ENCODE measurements at regions not wholly inside any gene's neighbourhood (a gene's known extent, or its start where the extent isn't known, plus 50 kb on each side); places are given as distances from the start of the nearest gene placed in this dataset.
"Not testable (repeated sequence)": the region's sequence is repeated elsewhere in the genome, so short reads cannot be mapped to it uniquely, and the experiment has no call there.

DNA sequence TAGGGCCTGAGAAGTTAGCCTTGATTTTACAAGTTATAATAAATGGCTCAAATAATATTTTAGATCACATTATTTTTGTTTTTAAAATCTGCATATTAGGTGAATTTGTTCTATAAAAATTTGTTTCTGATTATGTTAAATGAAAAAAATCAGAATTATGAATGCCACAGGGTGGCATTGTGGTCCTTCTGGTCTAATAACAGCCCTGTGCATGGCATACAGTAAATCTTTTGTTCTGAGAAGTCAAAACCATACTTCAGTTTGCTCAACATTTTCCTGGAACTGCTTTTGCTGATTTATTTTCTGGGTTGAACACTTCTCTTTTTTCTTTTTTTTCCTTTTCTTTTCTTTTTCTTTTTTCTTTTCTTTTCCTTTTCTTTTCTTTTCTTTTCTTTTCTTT lies 101.0 kb upstream of the UBQLN2 start:
- H3K27me3 Mint-ChIP-seq = no peaks in the 10 kb centered on the region
- peak overlapping the region; percentile 64 for H3K4me3 Mint-ChIP-seq
- H3K4me1 Mint-ChIP-seq = peaks cover 17% of the 10 kb centered on the region
- peak overlapping the region; percentile 75 for H3K27ac Mint-ChIP-seq
- DNase-seq = no peak
- peaks cover 10% of the 10 kb centered on the region for H3K9me3 Mint-ChIP-seq
- ATAC-seq (ENCODE audit: low read depth) = peak; percentile 70
- POLR2A ChIA-PET = interaction anchor here (1.2 kb wide), 1 partner anchor 266 kb away, joined by 5 read pairs; the partner anchor contains the start of gene NBDY
- H3K36me3 Mint-ChIP-seq = peaks cover 47% of the 10 kb centered on the region

DNA sequence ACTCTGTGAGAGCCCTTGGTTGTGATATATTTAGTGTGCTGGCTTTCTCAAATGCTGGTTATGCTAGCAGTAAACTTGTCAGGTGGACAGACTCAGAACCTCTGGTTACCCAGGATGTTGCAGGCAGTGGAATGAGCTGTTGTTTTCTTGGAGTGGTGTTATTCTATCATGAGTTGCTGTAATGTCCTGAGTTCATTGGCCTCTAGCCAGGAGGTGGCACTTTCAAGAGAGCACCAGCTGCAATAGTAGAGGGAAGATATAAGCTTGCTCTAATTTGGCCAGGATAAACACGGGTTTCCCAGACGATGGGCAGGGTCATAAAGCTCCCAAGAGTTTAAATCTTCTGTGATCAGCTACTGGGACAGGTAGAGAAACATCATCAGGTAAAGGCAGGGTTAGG lies 95.0 kb upstream of the UBQLN2 start:
- H3K4me1 Mint-ChIP-seq = peaks cover 7% of the 10 kb centered on the region
- no peak for ATAC-seq (ENCODE audit: low read depth)
- POLR2A ChIA-PET = no interaction called here
- H3K9me3 Mint-ChIP-seq = peaks cover 2% of the 10 kb centered on the region
- no peak overlapping the region for H3K27ac Mint-ChIP-seq
- DNase-seq = no peak
- H3K36me3 Mint-ChIP-seq = peaks cover 30% of the 10 kb centered on the region
- no peak overlapping the region for H3K4me3 Mint-ChIP-seq
- H3K27me3 Mint-ChIP-seq = no peaks in the 10 kb centered on the region

DNA sequence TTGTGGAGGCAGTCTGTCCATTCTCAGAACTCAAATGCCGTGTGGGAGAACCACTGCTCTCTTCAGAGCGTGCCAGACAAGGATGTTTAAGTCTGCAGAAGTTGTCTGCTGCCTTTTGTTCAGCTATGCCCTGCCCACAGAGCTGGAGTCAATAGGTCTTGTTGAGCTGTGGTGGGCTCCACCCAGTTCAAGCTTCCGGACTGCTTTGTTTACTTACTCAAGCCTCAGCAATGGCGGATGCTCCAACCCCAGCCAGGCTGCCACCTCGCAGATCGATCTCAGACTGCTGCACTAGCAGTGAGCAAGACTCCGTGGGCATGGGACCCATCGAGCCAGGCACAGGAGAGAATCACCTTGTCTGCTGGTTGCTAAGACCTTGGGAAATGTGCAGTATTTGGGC lies 68.5 kb upstream of the UBQLN2 start:
- H3K4me1 Mint-ChIP-seq; POLR2A ChIA-PET; DNase-seq; H3K27me3 Mint-ChIP-seq; ATAC-seq (ENCODE audit: low read depth); H3K27ac Mint-ChIP-seq; H3K4me3 Mint-ChIP-seq: not testable (repeated sequence)
- H3K9me3 Mint-ChIP-seq = peaks cover 19% of the 10 kb centered on the region
- peaks cover 14% of the 10 kb centered on the region for H3K36me3 Mint-ChIP-seq

DNA sequence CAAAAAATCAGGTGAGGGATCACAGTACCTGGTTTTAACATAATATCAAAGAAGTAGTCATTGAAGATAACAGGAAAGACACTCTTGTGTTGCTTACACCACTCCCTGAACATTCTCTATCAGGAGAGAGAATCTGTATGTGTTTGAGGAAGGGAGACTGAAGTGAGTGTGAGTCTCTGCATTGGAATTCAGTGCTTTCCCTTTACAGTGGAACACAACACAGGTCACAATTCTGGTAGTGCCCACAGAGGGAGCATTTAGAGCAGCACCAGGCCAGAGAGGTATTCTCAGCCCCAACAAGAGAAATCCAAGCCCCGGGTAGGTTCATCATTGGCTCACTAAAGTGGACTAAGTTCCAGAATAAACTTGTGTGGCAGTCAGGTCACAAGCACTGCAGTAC lies 64.7 kb upstream of the UBQLN2 start:
- Mint-ChIP-seq H3K9me3 (peaks cover 13% of the 10 kb centered on the region), H3K4me1 (peaks cover 3% of the 10 kb centered on the region), H3K4me3 (no peak overlapping the region), H3K27ac (no peak overlapping the region), H3K27me3 (no peaks in the 10 kb centered on the region), H3K36me3 (peaks cover 11% of the 10 kb centered on the region)
- DNase-seq (no peak), ATAC-seq (ENCODE audit: low read depth) (no peak)
- POLR2A ChIA-PET = no interaction called here

DNA sequence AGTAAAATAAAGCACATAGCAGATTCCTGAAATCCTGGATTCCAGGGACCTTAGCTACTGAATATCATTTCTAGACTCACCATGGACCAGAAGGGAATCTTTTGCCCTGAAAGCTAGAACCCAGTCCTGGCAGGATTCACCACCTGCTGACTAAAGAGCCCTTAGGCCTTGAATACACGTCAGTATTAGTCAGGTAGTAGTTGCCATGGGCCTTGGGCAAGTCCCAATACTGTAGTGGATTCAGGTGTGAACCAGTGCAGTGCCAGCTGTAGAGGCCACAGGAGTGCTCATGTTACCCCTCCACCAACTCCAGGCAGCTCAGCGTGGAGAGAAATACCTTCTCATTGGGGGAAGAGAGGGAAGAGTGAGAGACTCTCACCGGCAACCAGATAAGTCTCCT lies 64.1 kb upstream of the UBQLN2 start:
- H3K4me1 Mint-ChIP-seq = peaks cover 3% of the 10 kb centered on the region
- no peaks in the 10 kb centered on the region for H3K27me3 Mint-ChIP-seq
- no peak overlapping the region for H3K27ac Mint-ChIP-seq
- peaks cover 10% of the 10 kb centered on the region for H3K9me3 Mint-ChIP-seq
- peaks cover 8% of the 10 kb centered on the region for H3K36me3 Mint-ChIP-seq
- no peak for ATAC-seq (ENCODE audit: low read depth)
- POLR2A ChIA-PET = no interaction called here
- DNase-seq = no peak
- H3K4me3 Mint-ChIP-seq = no peak overlapping the region

DNA sequence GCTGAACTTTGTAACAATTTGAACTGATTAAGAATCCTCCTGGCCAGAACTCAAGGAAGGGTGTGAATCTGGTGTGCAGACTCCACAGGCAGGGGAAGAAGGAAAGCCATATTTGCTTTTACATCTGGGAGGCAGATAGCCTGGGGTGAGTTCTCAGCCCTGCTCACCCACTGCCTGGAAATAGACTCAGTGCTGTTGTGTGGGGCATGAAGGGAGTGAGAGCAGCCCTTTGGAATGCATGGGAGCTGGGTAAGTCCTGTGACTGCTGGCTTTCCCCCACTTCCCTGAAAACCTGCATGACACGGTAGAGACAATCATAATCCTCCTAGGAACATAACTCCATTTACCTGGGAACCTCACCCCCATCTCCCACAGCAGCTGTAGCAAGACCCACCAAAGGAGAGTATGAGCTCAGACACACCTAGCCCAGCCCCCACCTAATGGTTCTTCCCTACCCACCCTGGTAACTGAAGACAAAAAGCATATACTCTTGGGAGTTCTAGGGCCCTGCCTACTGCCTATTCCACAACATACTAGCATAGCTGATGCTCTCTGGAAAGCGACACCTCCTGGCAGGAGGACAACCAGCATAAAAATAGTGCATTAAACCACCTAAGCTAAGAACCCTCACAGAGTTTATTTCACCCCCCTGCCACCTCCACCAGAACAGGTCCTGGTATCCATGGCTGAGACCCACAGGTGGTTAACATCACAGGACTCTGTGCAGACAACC lies 59.3 kb upstream of the UBQLN2 start:
- ATAC-seq (ENCODE audit: low read depth) = no peak
- no peak for DNase-seq
- H3K27ac Mint-ChIP-seq = no peak overlapping the region
- H3K27me3 Mint-ChIP-seq = no peaks in the 10 kb centered on the region
- peaks cover 3% of the 10 kb centered on the region for H3K4me1 Mint-ChIP-seq
- peaks cover 14% of the 10 kb centered on the region for H3K9me3 Mint-ChIP-seq
- no peak overlapping the region for H3K4me3 Mint-ChIP-seq
- POLR2A ChIA-PET = no interaction called here
- H3K36me3 Mint-ChIP-seq = peaks cover 10% of the 10 kb centered on the region

DNA sequence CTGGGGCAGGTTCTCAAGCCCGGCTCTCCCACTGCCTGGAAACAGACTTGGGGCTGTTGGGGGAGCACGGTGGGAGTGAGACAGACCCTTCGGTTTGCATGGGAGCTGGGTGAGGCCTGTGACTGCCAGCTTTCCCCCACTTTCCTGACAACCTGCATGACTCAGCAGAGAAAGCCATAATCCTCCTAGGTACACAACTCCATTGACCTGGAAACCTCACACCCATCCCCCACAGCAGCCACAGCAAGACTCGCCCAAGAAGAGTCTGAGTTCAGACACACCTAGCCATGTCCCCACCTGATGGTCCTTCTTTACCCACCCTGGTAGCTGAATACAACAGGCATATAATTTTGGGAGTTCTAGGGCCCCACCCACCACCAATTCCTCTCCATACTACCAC lies 57.6 kb upstream of the UBQLN2 start:
- ATAC-seq (ENCODE audit: low read depth) (no peak), DNase-seq (no peak)
- H3K9me3 Mint-ChIP-seq = peaks cover 21% of the 10 kb centered on the region
- H3K4me1 Mint-ChIP-seq = peaks cover 4% of the 10 kb centered on the region
- H3K27me3 Mint-ChIP-seq = no peaks in the 10 kb centered on the region
- no peak overlapping the region for H3K4me3 Mint-ChIP-seq
- POLR2A ChIA-PET = no interaction called here
- H3K27ac Mint-ChIP-seq = no peak overlapping the region
- peaks cover 19% of the 10 kb centered on the region for H3K36me3 Mint-ChIP-seq
